ENCODE measurements at regions not wholly inside any gene's neighbourhood (a gene's known extent, or its start where the extent isn't known, plus 50 kb on each side); places are given as distances from the start of the nearest gene placed in this dataset.
"Not testable (repeated sequence)": the region's sequence is repeated elsewhere in the genome, so short reads cannot be mapped to it uniquely, and the experiment has no call there.

DNA sequence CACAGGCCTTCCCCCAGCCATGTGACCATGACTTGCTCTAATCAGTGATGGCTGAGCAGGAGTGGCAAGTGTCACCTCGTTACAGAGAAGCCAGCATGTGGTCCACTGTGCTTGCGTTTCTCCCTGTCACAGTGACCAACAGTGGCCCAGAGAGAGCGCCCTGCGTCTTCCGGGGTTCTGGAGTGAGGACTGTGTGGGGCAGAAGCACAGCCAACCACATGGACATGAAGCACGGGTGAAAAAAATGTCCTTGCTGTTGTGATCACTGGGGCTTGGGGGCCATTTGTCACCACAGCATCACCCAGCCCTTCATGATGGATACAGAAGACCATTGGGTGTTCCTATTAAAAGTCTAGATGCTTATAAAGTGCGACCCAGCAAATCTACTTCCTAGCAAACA, 174.6 kb upstream of the C14orf180 start:
- DNase-seq, result no peak

DNA sequence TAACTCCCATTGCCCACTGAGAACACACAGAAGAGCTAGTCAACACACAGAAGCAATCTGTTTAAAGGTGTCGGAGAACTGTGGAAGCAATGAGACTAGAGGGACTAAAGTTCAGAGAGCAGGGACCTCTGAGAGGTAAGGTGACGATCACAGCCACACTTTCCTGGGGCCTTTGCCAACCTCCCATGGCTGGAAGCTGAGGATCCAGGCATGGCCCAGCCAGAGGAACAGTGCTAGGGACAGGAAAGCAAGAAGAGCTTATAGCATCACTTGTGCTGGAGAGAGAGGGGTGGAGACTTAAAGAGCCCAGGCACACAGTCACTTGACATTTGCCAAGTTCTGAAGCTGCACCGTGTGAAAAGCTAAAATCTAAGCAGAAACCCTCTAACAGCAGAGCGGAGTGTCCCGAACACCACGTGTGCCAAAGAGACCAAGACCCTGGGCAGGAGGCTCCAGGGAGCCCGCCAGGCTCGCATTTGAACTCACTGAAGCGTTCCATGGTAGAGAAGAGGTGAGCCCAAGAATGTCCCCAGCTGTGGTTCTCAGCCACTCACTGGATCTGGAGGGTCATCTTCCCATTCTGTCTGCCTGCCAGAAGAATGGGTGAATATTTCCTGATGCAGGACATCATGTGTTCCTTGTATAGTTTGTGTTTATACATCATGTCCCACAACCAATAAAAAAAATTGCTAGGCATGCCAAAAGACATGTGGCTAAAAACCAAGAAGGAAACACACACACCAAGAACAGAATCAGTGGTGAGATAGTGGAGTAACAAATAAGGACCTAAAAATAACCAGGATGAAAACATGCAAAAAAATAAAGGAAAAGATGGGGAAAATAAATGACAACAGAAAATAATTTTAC, 174.0 kb upstream of the C14orf180 start:
- DNase-seq, result no peak

DNA sequence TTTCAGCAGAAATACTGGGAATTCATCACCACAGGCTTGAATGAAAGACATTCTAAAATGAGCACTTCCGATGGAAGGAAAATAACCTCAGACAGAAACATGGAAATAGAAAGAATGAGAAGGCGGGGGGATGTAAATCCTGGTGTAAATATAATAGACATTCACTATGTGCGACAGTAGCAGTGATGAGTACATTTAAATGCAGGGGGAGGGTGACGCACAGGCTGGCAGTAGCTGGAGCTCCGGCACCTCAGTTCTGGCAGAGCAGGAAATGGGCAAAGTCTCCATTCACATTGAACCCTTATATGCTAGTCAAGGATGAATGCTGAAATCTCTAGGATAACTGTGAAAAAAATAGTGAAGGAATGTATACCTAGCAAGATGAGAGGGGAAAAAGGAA, 172.7 kb upstream of the C14orf180 start:
- no peak for DNase-seq

DNA sequence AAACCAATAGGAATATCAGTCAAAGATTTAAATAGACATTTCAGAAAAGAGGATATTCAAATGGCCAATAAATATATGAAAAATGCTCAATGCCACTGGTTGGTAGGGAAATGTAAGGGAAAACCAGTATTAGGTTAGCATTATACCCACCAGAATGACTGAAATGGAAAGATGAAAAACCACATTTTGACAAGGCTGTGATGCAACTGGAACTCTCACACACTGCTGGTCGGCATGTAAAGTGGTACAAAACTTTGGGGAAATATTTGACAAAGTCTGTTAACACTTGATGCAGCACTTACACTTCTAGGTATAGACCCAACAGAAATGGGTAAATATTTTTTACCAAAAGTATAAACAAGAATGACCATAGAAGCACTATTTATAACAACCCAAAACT, 163.2 kb upstream of the C14orf180 start:
- DNase-seq, result no peak

DNA sequence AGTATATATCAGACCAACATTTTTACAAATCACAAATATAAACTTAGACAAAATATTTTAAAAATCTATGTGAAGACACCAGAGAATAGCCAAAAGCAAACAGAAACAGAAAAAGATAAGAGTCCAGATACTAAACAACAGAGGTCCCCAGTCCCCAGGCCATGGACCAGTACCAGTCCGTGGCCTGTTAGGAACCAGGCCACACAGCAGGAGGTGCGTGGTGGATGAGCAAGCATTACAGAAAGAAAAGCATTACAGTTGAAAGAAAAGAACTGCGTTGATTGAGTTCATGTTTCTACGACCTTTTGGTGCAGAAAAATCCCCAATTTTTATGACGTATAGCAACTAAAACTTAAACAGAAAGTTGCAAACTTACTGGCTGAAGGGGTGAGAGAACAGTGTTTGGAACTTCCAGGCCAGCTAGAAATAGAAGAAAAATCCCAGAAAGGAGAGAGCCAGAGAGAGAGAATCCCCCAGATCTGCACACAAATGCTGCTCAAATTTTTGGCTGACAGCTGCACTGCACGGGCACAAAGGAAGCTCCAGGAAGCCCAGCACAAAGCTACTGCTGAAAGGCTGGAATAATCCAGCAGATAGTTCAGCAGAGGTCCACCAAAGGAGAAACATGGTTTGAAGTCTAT, 159.6 kb upstream of the C14orf180 start:
- no peak for DNase-seq

DNA sequence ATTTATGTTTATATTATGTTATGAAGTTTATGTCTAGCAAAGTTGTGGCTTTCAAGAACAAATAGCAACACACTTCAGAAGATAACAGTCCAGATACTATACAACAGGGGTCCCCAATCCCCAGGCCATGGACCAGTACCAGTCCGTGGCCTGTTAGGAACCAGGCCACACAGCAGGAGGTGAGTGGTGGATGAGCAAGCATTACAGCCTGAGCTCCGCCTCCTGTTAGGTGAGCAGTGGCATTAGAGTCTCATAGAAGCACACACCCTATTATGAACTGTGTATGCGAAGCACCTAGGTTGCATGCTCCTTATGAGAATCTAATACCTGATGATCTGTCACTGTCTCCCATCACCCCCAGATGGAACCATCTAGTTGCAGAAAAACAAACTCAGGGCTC, 159.0 kb upstream of the C14orf180 start:
- DNase-seq, result not testable (repeated sequence)

DNA sequence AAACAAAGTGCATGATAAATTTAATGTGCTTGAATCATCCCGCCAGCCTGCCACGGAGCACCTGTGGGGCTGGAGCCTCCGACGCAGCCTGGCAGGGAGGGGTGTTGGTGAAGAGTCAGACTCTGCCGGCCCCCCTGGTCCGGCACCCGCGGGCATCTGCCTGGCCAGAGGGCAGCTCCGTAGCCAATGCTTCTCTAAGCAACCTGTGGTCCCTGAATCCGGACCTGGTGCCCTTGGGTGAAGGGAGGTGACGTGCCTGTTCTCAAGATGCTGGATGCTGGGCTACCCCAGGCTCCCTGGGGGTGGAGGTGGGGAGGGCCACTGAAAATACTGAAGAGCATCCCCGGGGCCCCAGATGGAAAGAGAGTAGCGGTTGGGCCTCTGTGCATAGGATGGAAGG, 158.6 kb upstream of the C14orf180 start:
- DNase-seq, result no peak

DNA sequence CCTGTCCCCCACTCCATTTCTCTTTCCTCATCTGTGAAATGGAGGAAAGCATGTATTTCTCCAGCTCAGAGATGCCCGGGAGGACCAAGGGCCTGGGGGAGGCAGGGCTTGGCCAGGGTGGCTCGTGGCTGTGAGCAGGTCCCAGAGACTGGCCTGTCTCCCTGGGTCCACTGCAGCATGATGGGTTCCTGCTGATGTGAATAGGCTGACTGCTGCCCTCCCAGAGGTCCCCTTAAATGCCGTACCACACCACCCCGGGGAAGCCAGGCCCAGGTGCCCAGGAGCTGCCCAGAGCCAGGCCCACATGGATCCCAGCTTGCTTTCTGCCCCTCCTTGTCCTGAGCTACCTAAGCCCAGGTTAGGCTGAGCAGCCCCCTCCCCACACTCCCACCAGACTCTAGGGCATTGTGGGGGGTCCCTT, 158.2 kb upstream of the C14orf180 start:
- DNase-seq, result no peak

DNA sequence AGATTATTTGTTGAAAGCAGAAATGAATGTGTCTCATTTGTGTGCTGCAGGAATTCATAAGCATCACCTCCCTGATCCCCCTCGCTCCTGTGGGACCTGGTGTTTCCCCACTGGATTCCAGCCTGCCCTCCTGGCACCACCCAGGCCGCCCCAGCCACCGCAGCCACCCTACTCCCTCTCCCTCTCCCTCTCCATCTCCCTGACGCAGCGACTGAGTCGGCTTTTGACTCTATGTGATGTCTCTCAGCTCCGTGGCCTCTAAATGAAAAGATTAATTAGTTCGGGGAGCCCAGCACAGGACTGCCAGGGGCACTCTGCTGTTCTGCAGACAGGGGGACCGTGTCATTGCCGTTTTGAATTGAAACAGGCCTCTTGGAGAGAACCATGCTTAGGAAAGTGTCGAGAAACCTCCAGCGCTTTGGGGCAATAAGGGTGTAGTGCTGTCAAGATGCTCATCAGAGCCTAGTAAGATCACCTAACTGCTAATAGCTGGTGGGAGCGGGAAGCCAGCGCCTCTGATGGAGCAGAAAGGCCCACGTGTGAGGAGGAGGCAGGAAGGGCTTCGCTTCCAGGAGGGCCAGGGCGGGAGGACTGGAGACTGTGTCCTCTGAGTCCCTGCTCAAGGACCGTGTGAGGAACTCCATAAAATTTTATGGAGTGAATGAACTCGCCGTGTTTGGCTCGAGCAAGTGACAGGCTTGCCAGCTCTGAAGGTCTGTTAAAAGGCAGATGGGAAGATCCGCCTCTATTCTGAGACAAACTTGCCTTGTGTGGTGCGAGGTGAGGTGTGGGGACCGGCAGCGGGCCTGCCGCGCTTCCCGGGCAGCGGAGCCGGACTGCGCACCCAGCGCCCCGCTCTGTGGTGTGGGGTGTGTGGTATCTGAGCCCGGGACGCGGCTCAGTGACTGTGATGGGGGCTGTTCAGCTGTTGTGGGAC, 157.4 kb upstream of the C14orf180 start:
- DNase-seq, result no peak

DNA sequence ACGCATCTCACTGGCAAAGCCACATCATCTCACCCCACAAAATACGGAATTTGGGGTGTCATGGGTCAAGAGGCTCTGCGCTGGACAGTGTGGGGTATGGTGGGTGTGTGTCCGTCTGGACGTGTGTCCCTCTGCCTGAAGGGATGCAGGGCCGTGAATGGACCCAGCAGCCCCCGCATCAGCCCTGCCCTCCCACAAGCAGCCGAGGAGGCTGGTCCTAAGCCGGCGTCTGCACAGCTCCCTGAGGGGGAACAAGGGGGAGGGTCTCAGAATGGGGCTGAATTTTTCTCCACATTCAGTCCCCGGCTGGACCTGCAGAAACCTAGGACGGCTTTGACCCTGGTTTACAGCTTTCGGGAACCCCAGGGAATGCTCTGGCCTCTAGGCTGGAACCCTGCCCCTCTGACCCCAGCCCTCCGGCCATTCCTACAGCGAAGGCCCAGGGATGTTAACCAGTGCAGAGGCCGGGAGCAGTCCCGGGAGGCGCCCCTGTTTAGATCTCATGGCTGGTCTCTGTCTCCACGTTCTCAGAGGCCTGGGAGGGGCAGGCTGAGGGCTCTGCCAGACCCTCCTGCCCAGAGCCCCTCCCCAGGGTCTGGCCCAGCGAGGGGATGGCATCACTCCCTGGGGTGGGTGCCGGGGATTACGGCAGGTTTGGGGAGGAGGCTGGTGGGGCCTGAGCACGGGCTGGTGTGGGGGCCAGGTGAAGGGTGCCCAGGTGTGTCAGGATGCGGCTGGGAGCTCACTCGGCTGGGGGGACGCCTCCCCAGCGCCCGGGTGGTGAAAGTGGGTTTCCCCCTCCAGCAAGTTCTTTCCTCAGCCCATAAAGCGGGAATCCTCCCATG, 156.5 kb upstream of the C14orf180 start:
- no peak for DNase-seq

DNA sequence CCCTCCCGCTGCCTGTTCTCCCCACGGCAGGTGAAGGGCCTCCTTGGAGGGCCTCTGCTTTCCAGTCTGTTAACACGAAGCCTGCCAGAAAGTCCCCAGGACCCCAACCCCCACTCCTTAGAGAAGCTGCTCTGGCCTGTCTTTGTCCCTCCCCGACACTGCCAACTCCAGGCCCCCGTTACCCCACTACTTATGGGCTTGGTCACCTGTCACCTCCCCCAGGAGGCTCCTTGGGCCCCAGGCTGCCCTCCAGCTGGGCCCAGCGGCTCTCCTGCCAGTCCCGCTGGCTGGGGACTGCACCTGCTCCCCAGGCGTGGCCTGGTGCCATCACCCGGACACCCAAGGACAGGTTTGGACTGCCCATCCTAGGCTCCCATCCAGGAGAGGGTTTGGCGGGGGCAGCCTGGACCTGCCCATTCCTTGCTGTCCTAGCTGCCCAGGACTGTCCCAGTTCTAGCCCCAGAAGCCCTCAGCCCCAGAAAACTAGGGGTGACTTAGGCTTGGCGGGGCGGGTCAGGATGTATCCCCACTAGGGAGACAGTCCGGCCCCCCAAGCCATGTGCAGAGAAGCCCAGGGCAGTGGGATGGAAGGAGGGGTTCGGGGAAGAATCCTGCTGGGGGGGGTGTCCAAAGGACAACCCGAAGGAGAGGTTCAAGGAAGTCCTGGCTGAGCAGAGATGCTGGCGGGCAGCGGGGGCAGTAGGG, 155.7 kb upstream of the C14orf180 start:
- no peak for DNase-seq

DNA sequence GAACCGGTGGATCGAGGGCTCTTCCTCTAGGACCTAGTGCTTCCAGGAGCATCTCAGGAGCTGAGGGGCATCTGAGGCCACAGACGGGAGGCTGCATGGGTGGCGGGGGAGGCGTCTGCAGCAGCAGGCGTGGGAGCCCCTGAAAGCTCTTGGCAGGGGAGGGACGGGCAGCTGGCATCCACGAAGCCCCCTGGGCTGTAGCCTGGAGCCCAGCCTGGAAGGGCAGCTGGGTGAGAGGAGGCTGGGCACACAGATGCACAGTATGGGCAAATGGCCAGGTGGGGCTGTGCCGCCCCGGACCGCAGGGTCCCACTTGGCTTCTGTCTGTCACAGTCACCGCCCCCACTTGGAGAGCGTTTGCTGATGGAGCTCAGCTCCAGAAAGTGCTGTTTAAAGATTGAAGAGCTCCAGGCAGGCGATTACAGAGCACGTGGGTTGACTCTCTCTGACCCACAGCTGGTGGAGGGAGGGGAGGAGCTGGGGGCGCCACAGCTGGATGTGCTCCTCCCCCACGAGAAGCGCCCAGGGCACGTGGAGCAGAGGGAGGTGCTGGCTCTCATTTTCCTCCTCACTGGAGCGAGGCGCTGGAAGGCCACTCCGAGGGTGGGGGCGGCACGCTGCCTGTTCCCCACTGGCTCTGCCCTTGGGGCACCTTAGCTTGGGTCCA, 155.0 kb upstream of the C14orf180 start:
- no peak for DNase-seq

DNA sequence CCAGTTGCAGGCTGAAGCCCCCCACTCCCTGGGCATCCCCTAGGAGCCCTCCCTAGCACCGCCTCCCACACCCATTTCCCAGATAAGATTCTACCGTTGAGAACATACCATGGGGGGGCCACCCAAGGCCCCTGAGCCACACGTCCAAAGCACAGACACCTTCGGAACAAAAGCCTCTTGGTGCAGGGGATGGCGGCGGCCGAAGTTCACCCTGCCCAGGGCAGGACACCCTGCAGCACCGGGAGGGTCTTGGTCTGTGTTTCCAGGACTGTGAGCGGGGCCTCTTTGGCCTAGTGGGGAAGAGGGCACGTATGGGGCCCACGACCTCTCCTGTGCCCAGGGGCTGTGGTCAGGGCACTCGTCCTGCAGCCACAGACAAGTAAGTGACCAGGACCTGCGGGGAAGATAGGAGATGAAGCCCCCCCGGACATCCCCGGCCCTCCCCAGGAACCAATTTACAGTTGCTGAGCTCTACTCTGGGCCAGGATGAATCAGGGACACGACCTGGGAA, 154.3 kb upstream of the C14orf180 start:
- DNase-seq, result no peak

DNA sequence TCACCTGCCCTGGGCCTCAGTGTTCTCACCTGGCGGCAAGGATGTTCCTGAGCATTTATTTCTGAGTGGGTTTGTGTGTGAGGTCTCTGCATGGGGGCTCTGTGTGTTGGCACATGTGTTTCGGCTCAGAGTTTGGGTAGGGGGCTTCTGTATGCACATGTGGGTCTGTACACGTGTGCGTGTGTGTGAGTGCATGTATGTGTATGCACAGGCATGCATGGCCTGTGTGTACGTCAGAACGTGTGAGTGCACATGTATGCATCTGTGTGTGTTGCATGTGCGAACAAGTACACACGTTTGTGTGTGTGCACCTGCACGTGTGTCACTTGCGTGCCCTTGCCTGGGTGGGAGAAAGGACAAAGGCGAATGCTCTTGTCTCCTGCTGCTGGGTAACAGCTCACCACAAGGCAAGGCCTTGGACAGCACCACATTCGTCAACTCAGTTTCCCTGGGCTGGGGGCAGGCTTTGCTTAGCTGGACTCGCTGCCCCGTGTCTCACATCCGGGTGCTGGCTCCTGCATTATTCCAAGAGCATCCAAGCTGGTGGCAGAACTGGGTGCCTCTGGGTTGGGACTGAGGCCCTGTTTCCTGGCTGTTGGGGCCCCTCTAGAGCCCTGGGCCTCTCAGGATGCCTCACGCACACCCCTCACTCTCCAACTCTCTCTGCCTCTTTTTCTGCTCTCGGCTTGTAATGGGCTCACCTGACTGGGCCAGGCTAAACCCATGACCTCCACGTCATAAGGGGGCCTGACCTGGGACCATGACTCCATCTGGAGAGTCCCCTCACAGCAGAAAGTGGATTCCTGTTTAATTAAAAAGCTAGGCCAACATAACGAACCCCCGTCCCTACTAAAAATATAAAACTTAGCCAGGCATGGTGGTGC, 153.6 kb upstream of the C14orf180 start:
- DNase-seq, result no peak

DNA sequence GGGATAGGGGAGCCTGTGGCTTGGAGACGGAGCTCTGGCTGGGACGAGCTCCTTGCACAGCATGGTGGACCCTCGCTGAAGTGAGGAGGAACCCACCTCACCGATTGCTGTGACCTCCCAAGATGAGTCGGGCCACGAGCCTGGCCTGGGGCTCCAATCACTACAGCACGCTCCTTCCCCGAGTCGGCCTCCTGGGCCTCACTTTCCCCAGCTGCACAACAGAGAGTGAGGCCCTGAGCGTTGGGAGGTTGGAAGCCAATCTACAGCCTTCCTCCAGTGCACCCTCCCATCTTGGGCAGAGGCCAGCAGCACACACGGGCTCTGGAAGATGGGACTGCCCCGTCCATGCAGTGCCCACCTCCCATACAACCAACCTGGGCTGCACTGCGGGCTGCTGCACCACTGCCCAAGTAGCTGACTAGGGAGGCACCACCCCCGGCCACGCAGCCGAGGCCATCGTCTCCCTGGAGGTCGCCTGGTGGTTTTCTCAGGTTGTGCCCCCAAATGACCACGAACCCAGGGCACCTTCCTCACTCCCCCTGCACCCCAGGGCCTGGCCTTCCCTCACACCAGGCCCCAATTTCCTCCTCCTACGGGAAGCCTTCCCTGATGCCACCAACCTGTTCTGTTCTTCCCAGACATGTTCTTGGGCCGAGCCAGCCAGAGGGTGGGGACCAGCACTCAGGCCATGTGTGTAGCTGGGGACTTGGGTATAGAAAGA, 152.3 kb upstream of the C14orf180 start:
- DNase-seq, result no peak

DNA sequence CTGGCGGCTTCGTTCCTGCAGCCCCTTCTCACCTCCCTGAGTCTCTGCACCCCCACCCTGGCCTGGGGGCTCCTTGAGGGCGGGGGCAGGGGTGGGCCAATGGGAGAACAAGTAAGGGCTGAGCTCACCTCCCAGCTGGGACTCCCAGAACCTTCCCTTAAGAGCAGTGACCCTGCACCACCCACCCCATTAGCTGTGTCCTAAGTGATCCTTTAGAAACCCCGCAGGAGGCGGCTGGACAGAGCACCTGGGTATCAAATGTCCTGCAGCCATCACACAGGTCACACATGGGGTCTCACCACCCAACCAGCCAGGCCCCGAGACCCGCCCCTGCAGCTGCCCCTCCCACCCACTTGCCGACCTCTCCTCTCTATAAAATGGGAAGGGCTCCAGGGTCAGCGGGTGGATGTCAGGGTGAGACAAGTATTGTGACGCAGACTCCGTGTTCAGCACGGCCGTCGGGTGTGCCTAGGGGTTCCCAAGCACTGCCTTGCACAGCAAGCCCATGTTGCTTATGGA, 151.2 kb upstream of the C14orf180 start:
- DNase-seq, result no peak

DNA sequence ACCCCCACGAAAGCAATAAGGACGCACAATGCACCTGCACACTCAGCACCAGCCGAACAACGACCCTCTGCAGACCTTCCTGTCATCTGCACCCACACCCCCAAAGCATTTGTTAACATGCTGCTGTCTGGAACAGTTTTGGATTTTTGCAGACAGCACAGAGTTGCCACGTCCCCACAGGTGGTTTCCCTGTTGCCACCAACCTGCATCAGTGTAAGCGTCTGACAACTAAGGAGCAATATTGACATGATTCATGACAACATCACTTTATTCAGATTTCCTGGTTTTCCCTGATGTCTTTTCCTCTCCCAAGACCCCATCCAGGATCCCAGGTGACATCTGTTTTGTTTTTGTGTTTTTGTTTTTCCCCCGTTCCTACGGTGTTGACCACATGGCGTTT, 150.7 kb upstream of the C14orf180 start:
- no peak for DNase-seq

DNA sequence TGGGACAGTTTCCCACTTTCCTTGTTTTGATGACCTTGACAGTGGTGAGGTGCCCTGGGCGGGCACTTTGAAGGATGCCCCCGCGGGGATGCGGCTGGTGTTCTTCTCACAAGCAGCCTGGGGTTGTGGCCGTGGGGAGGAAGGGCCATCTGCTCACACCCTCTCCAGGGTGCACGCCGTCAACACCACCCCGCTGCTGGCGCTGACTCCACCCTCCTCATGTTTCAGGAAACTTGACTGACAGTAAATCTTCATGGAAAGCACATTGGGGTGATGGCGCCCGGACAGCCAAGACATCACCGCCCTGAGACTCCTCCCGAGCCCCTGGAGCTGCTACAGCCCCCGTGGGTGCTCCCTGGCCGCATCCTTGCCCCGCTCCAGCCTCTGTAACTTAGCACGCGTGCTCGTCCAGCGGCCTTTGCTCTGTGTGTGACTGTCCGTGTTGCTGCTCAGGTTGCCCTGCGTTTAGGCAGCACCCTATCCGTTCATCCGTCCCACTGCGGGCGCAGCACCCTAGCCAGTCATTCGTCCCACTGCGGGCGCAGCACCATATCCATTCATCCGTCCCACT, 150.2 kb upstream of the C14orf180 start:
- DNase-seq, result no peak
